B cell (primary cell): ENCODE measurements at regions not wholly inside any gene's neighbourhood (a gene's known extent, or its start where the extent isn't known, plus 50 kb on each side); places are given as distances from the start of the nearest gene placed in this dataset.

Experiments used
- ATAC-seq: fragments of 200-7000 bp; cut with Tn5 transposase; one replicate; pipeline ENCODE4 v1.10.0; 2021; ENCODE audit warnings: low read depth, mild to moderate bottlenecking, moderate number of reproducible peaks, moderate library complexity
- CTCF ChIA-PET: fragments of 350-600 bp; sonication (Branson Sonifier 250); formaldehyde crosslinking; loops from one replicate; lab custom pipeline; 2021; ENCODE audit warnings: antibody characterized with exemption, inconsistent platforms; lab: Charles Lee
- POLR2A ChIA-PET: fragments of 350-600 bp; sonication (Branson Sonifier 250); formaldehyde crosslinking; loops from one replicate; lab custom pipeline; 2021; ENCODE audit warnings: antibody characterized with exemption; lab: Charles Lee
- DNase-seq: peaks from one replicate; pipeline ENCODE4 v3.0.0; 2013
- H2AFZ ChIP-seq: 2 replicates; pipeline ENCODE4 v1.6.1; 2012; ENCODE audit warnings: mild to moderate bottlenecking, low read depth, low read length; ENCODE audit not compliant: insufficient read depth, poor library complexity, severe bottlenecking
- H3K27ac ChIP-seq, 2 donors: 1 replicate in 1 of 2; 2 replicates in 1 of 2; pipeline ENCODE4 v1.5.1; 2012 to 2013; ENCODE audit warnings: low read length in 2 of 2, mild to moderate bottlenecking in 2 of 2, moderate library complexity in 1 of 2
- H3K27me3 ChIP-seq, 4 experiments: fragments of 200-600 bp in 1 of 4; sonication (generic) in 1 of 4; replicated peaks in 1 of 4; 1 replicate in 2 of 4; 2 replicates in 2 of 4; pipeline versions ENCODE4 v1.6.1 to v1.7.0; 2013 to 2016; ENCODE audit warnings: low read length in 3 of 4, mild to moderate bottlenecking in 2 of 4, mixed read lengths in 1 of 4, moderate library complexity in 1 of 4; ENCODE audit not compliant: insufficient read depth in 4 of 4, control insufficient read depth in 3 of 4; ENCODE audit errors: control extremely low read depth in 1 of 4
- H3K36me3 ChIP-seq, 2 experiments: replicated peaks in 1 of 2; 1 replicate in 1 of 2; 2 replicates in 1 of 2; pipeline versions ENCODE4 v1.6.1 to v1.7.1; 2013; ENCODE audit warnings: low read length in 1 of 2; ENCODE audit not compliant: insufficient read depth in 2 of 2, control insufficient read depth in 1 of 2; ENCODE audit errors: control extremely low read depth in 1 of 2, extremely low read depth in 1 of 2
- H3K4me1 ChIP-seq, 2 donors: fragments of 200-600 bp in 1 of 2; sonication (generic) in 1 of 2; 1 replicate in 1 of 2; 2 replicates in 1 of 2; pipeline versions ENCODE4 v1.5.1 to v1.6.1; 2013 to 2017; ENCODE audit warnings: low read length in 2 of 2; ENCODE audit not compliant: control insufficient read depth in 2 of 2, insufficient read depth in 2 of 2
- H3K4me2 ChIP-seq: replicated peaks from 2 replicates; pipeline ENCODE3; 2012; ENCODE audit warnings: mild to moderate bottlenecking, low read depth, low read length; ENCODE audit not compliant: poor library complexity, severe bottlenecking
- H3K4me3 ChIP-seq, 5 experiments: fragments of 200-600 bp in 1 of 5; sonication (generic) in 1 of 5; 1 replicate in 3 of 5; 2 replicates in 2 of 5; pipeline versions ENCODE4 v1.5.1 to v1.7.0; 2011 to 2016; ENCODE audit warnings: low read length in 4 of 5, mild to moderate bottlenecking in 4 of 5, low read depth in 2 of 5, control low read depth in 1 of 5, moderate library complexity in 1 of 5; ENCODE audit not compliant: insufficient read depth in 1 of 5; ENCODE audit errors: control extremely low read depth in 1 of 5, extremely low read depth in 1 of 5
- H3K79me2 ChIP-seq: fragments of 200-600 bp; sonication (generic); one replicate; pipeline ENCODE4 v1.6.0; 2016; ENCODE audit warnings: low read length; ENCODE audit not compliant: control insufficient read depth, insufficient read depth
- H3K9ac ChIP-seq: fragments of 200-600 bp; sonication (generic); 2 replicates; pipeline ENCODE4 v1.6.1; 2017; ENCODE audit warnings: mild to moderate bottlenecking, low read length, moderate library complexity
- H3K9me3 ChIP-seq, 3 donors: one replicate each; pipeline versions ENCODE4 v1.6.1 to v1.7.1; 2013; ENCODE audit warnings: low read length in 2 of 3; ENCODE audit not compliant: control insufficient read depth in 2 of 3, insufficient read depth in 1 of 3; ENCODE audit errors: control extremely low read depth in 1 of 3
- H4K20me1 ChIP-seq: 2 replicates; pipeline ENCODE4 v1.6.0; 2012; ENCODE audit warnings: mild to moderate bottlenecking, low read length; ENCODE audit not compliant: insufficient read depth, control insufficient read depth, poor library complexity, severe bottlenecking
- H3K27ac Mint-ChIP-seq: one replicate; pipeline ENCODE4 v1.8.0; 2021; ENCODE audit warnings: mixed read lengths
- H3K27me3 Mint-ChIP-seq: one replicate; pipeline ENCODE4 v1.8.0; 2021; ENCODE audit warnings: mixed read lengths
- H3K4me1 Mint-ChIP-seq: one replicate; pipeline ENCODE4 v1.8.0; 2021; ENCODE audit warnings: mixed read lengths
- H3K4me3 Mint-ChIP-seq: one replicate; pipeline ENCODE4 v1.8.0; 2021; ENCODE audit warnings: mixed read lengths
- H3K9me3 Mint-ChIP-seq: one replicate; pipeline ENCODE4 v1.8.0; 2022; ENCODE audit warnings: mixed read lengths; ENCODE audit not compliant: insufficient read depth
- CTCF ChIP-seq: fragments of 200-600 bp; IDR thresholded peaks from one replicate; pipeline ENCODE4 v1.8.0; 2022; ENCODE audit warnings: antibody characterized with exemption, mild to moderate bottlenecking
- EZH2 ChIP-seq: IDR thresholded peaks from 2 replicates; pipeline ENCODE4 v1.6.1; 2012; ENCODE audit warnings: borderline replicate concordance, low read depth, mild to moderate bottlenecking, moderate library complexity, low read length; ENCODE audit not compliant: insufficient read depth, poor library complexity, severe bottlenecking
- WGBS: methylation state at CpG from one replicate; pipeline ENCODE4 v1.1.5; 2013; ENCODE audit warnings: missing lambda C conversion rate; ENCODE audit not compliant: insufficient coverage; 5-methylcytosine and 5-hydroxymethylcytosine counted together
- intact Hi-C: fragments of 100-400 bp; cut with micrococcal nuclease; formaldehyde crosslinking; loops from one replicate; pipeline ENCODE4 v1.10.0; 2022

GRCh38 chrX:66882101-66882500 lies 243.2 kb upstream of the EDA2R start:
- CTCF ChIA-PET = no interaction called here
- Mint-ChIP-seq H3K4me1 (no peaks in the 10 kb centered on the region), H3K27me3 (no peaks in the 10 kb centered on the region), H3K27ac (no peak overlapping the region), H3K9me3 (peaks cover 2% of the 10 kb centered on the region), H3K4me3 (no peak overlapping the region)
- ATAC-seq (no peak), DNase-seq (no peak)
- H2AFZ ChIP-seq = no peak overlapping the region
- H3K36me3 ChIP-seq = no peaks in the 10 kb centered on the region
- WGBS = 90% methylated on average over 2 of the region's 2 CpGs
- no peaks in the 10 kb centered on the region for H3K9me3 ChIP-seq
- POLR2A ChIA-PET = no interaction called here
- H3K4me3 ChIP-seq = no peak overlapping the region
- no peak for TF ChIP-seq CTCF
- TF ChIP-seq EZH2 = no peak
- no peaks in the 10 kb centered on the region for H3K27me3 ChIP-seq
- no peak overlapping the region for H3K9ac ChIP-seq
- intact Hi-C loops = no loop called here
- H3K4me2 ChIP-seq = no peak overlapping the region
- H3K79me2 ChIP-seq = no peaks in the 10 kb centered on the region
- no peaks in the 10 kb centered on the region for H4K20me1 ChIP-seq
- no peak overlapping the region for H3K27ac ChIP-seq
- H3K4me1 ChIP-seq = no peaks in the 10 kb centered on the region

- Mint-ChIP-seq H3K27me3 (no peaks in the 10 kb centered on the region), H3K4me3 (no peak overlapping the region), H3K9me3 (no peaks in the 10 kb centered on the region), H3K27ac (no peak overlapping the region), H3K4me1 (no peaks in the 10 kb centered on the region)
- DNase-seq (no peak), ATAC-seq (no peak)
- H3K27ac ChIP-seq = no peak overlapping the region
- no peak for TF ChIP-seq CTCF
- no peak for TF ChIP-seq EZH2
- H3K79me2 ChIP-seq = no peaks in the 10 kb centered on the region
- no peaks in the 10 kb centered on the region for H3K9me3 ChIP-seq
- no peaks in the 10 kb centered on the region for H3K36me3 ChIP-seq
- no peak overlapping the region for H3K9ac ChIP-seq
- ChIA-PET POLR2A (no interaction called here), CTCF (no interaction called here)
- H3K4me2 ChIP-seq = no peak overlapping the region
- WGBS = 34% methylated on average over 2 of the region's 2 CpGs
- intact Hi-C loops = no loop called here
- H4K20me1 ChIP-seq = no peaks in the 10 kb centered on the region
- H3K4me1 ChIP-seq = no peaks in the 10 kb centered on the region
- H2AFZ ChIP-seq = no peak overlapping the region
- no peak overlapping the region for H3K4me3 ChIP-seq
- H3K27me3 ChIP-seq = no peaks in the 10 kb centered on the region
Measured at GRCh38 chrX:66876776-66877175, 237.9 kb upstream of the EDA2R start.
